ENCODE measurements at regions not wholly inside any gene's neighbourhood (a gene's known extent, or its start where the extent isn't known, plus 50 kb on each side); places are given as distances from the start of the nearest gene placed in this dataset.

- TF ChIP-seq, protein P1, sequence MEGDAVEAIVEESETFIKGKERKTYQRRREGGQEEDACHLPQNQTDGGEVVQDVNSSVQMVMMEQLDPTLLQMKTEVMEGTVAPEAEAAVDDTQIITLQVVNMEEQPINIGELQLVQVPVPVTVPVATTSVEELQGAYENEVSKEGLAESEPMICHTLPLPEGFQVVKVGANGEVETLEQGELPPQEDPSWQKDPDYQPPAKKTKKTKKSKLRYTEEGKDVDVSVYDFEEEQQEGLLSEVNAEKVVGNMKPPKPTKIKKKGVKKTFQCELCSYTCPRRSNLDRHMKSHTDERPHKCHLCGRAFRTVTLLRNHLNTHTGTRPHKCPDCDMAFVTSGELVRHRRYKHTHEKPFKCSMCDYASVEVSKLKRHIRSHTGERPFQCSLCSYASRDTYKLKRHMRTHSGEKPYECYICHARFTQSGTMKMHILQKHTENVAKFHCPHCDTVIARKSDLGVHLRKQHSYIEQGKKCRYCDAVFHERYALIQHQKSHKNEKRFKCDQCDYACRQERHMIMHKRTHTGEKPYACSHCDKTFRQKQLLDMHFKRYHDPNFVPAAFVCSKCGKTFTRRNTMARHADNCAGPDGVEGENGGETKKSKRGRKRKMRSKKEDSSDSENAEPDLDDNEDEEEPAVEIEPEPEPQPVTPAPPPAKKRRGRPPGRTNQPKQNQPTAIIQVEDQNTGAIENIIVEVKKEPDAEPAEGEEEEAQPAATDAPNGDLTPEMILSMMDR (IDR thresholded peaks at IDR 0.05): no peak
- peak overlapping the region; percentile 42 for H3K4me3 Mint-ChIP-seq
- peaks cover 5% of the 10 kb centered on the region; the same call in 1 of the 2 replicates for H3K36me3 Mint-ChIP-seq (ENCODE audit: low read depth)
- peaks cover 67% of the 10 kb centered on the region for H3K27me3 Mint-ChIP-seq (ENCODE audit: insufficient read depth)
- H3K4me1 Mint-ChIP-seq (ENCODE audit: low read depth): peaks cover 21% of the 10 kb centered on the region
- DNase-seq: peak; percentile 71
- H3K9me3 Mint-ChIP-seq: no peaks in the 10 kb centered on the region; the same call in 1 of the 2 replicates
- no peak overlapping the region for H3K27ac Mint-ChIP-seq
These were observed 126.2 kb upstream of the ETS2 start for GRCh38 chr21:38679534-38679933.

DNA sequence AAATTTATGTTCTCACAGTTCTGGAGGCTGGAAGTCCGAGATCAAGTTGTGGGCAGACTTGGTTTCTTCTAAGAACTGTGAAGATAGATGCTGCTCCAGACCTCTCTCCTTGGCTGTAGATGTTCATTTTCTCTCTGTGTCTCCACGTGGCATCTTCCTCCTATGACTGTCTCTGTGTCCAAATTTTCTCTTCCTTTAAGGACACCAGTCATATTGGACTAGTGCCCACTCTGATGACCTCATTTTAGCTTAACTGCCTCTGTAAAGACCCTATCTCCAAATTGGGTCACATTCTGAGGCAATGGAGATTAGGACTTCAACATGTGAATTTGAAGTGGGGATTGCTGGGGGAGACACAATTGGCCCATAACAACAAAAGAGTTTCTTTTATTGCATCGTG is 125.3 kb upstream of the ETS2 start:
- H3K4me3 Mint-ChIP-seq: no peak overlapping the region
- H3K4me1 Mint-ChIP-seq (ENCODE audit: low read depth): peaks cover 21% of the 10 kb centered on the region
- no peaks in the 10 kb centered on the region; the same call in 1 of the 2 replicates for H3K9me3 Mint-ChIP-seq
- H3K27ac Mint-ChIP-seq: no peak overlapping the region
- DNase-seq: no peak
- peaks cover 5% of the 10 kb centered on the region; the same call in 1 of the 2 replicates for H3K36me3 Mint-ChIP-seq (ENCODE audit: low read depth)
- peaks cover 64% of the 10 kb centered on the region for H3K27me3 Mint-ChIP-seq (ENCODE audit: insufficient read depth)
- TF ChIP-seq, protein P1 (IDR thresholded peaks at IDR 0.05): no peak

DNA sequence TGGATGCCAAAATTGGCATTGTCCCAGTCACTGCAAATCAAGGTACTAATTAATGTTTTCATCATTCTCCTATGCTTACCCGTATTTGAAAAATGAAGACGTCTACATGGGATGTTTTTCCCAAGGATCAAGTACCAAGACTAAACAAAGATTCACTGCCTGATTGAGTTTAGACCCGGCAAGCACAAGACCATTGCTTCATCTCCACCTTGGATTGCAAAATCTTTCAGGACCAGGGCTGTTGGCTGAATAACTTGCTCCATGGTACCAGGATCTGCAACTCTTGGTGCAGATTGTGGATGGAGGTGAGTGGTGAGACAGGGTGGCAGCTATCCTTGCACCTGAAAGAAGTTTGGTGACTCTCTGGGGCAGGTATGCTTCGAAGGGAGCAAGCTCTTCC is 122.5 kb upstream of the ETS2 start:
- peaks cover 5% of the 10 kb centered on the region for H3K36me3 Mint-ChIP-seq (ENCODE audit: low read depth)
- TF ChIP-seq, protein P1 (IDR thresholded peaks at IDR 0.05): no peak
- no peaks in the 10 kb centered on the region; the same call in none of the 2 replicates for H3K9me3 Mint-ChIP-seq
- H3K27me3 Mint-ChIP-seq (ENCODE audit: insufficient read depth): peaks cover 51% of the 10 kb centered on the region
- no peak for DNase-seq
- H3K4me1 Mint-ChIP-seq (ENCODE audit: low read depth): peaks cover 21% of the 10 kb centered on the region
- no peak overlapping the region for H3K4me3 Mint-ChIP-seq
- H3K27ac Mint-ChIP-seq: no peak overlapping the region

- Mint-ChIP-seq H3K9me3 (no peaks in the 10 kb centered on the region; the same call in 1 of the 2 replicates), H3K4me1 (ENCODE audit: low read depth) (no peaks in the 10 kb centered on the region), H3K27ac (no peak overlapping the region), H3K36me3 (ENCODE audit: low read depth) (no peaks in the 10 kb centered on the region; the same call in 1 of the 2 replicates), H3K4me3 (no peak overlapping the region), H3K27me3 (ENCODE audit: insufficient read depth) (peaks cover 42% of the 10 kb centered on the region)
- TF ChIP-seq, protein P1 (IDR thresholded peaks at IDR 0.05): no peak
- DNase-seq: no peak
These were observed 117.7 kb upstream of the ETS2 start for GRCh38 chr21:38688068-38688467.

DNA sequence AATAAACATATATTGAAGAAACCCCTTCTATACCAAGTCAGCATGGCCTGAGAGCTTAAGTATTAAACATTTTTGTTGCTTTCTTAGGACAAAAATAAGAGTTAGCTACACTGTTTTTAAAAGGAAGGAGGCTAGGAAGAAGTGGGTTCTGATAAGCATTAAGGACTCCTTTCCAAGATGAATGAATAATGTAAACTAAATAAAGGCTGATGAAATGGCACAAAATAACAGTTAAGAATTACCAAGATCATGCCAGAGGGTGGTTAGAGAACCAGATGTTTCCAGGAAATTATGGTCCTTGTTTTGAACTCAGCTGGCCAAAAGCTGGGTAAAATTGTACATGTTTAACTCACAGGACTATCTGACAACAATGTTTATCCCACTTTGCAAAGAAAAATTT is 114.1 kb upstream of the ETS2 start:
- H3K27me3 Mint-ChIP-seq (ENCODE audit: insufficient read depth): peaks cover 48% of the 10 kb centered on the region
- no peaks in the 10 kb centered on the region for H3K4me1 Mint-ChIP-seq (ENCODE audit: low read depth)
- no peak overlapping the region for H3K4me3 Mint-ChIP-seq
- no peaks in the 10 kb centered on the region; the same call in 1 of the 2 replicates for H3K36me3 Mint-ChIP-seq (ENCODE audit: low read depth)
- TF ChIP-seq, protein P1 (IDR thresholded peaks at IDR 0.05): no peak
- no peak overlapping the region for H3K27ac Mint-ChIP-seq
- DNase-seq: no peak
- no peaks in the 10 kb centered on the region; the same call in 1 of the 2 replicates for H3K9me3 Mint-ChIP-seq

DNA sequence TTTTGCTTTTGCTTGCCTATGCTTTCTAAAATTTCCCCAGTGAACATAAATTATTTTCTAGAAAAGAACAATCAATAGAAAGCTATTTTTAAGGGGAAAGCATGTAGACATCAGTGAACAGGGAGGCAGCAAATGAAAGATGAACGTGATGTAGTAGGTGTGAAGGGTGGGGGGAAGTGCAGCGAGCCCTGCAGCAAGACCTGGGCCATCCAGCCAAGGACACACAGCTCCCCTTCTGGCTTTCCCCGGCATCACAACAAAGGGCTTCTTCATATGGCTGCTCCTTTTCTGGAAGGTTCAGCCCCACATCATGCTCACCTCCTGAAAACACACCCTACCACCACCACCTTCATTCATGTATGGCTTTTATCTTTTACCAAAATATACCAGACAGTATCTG is 109.2 kb upstream of the ETS2 start:
- peaks cover 67% of the 10 kb centered on the region for H3K27me3 Mint-ChIP-seq (ENCODE audit: insufficient read depth)

More for the DNA sequence above, 109.2 kb upstream of the ETS2 start:
- DNase-seq: no peak
- Mint-ChIP-seq H3K27ac (no peak overlapping the region), H3K4me3 (no peak overlapping the region), H3K4me1 (ENCODE audit: low read depth) (no peaks in the 10 kb centered on the region), H3K36me3 (ENCODE audit: low read depth) (no peaks in the 10 kb centered on the region), H3K9me3 (no peaks in the 10 kb centered on the region)
- TF ChIP-seq, protein P1 (IDR thresholded peaks at IDR 0.05): no peak

Data from HFFc6 (cell line).